Gastroesophageal sphincter (tissue), 3 donors: ENCODE measurements at regions not wholly inside any gene's neighbourhood (a gene's known extent, or its start where the extent isn't known, plus 50 kb on each side); places are given as distances from the start of the nearest gene placed in this dataset.

Experiments
- CTCF ChIP-seq, 4 experiments: fragments of 200-600 bp in 2 of 4; fragments of 450-650 bp in 2 of 4; sonication (generic) in 1 of 4; IDR thresholded peaks; one replicate each; pipeline ENCODE4 v1.5.1; 2017 to 2019; ENCODE audit warnings: antibody characterized with exemption in 4 of 4, mild to moderate bottlenecking in 2 of 4, moderate library complexity in 2 of 4
- EP300 ChIP-seq: sonication (generic); formaldehyde crosslinking; IDR thresholded peaks from one replicate; pipeline ENCODE4 v1.6.1; 2017; ENCODE audit warnings: antibody characterized with exemption, mild to moderate bottlenecking
- POLR2A ChIP-seq, 2 donors: fragments of 450-650 bp; IDR thresholded peaks; one replicate each; pipeline ENCODE4 v1.6.1; 2017; ENCODE audit warnings: antibody characterized with exemption in 2 of 2, mild to moderate bottlenecking in 2 of 2, moderate library complexity in 1 of 2
- POLR2AphosphoS5 ChIP-seq: sonication (generic); formaldehyde crosslinking; IDR thresholded peaks from one replicate; pipeline ENCODE4 v1.6.1; 2017; ENCODE audit warnings: antibody characterized with exemption

GRCh38 chr10:3486346-3487065, 298.5 kb downstream of the KLF6 start:
- no peak for TF ChIP-seq POLR2A (IDR thresholded peaks at IDR 0.05)
- TF ChIP-seq POLR2AphosphoS5 = no peak
- no peak for TF ChIP-seq CTCF (IDR thresholded peaks at IDR 0.05)
- TF ChIP-seq EP300 = no peak
